ENCODE measurements at regions not wholly inside any gene's neighbourhood (a gene's known extent, or its start where the extent isn't known, plus 50 kb on each side); places are given as distances from the start of the nearest gene placed in this dataset.

DNA sequence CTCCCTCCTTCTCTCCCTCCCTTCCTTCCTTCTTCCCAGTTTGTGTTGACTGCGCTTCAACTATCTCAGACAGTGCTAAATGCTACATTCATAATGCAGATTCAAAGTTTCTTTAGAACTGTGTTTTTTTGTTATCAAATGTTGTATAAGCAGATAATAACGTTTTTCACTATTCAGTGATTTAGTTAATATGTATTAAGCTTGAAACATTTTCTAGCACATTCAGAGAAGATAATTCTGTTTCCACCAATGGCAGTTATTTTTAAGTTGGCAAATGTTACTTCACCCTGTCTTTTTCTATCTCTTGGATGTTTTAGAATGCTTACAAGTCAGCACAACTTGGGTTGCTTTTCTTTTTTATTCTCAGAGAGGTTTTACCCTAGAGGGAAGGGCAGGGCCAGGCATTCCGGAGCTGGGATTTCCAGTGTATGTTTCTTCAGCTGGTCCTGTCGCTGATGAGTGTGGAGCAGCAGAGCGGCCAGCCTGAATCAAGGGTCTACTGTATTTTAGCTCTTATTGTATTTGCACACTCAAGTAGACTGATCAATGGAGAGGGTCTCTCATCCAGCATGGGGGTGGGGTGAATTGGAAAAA, 162.3 kb upstream of the ARHGAP20 start:
- in situ Hi-C loops (cut with MboI; ENCODE audit: low pct_unique_long_range_greater_than_20kb, low sequenced_read_pairs, unreplicated experiment) = no loop called here
- DNase-seq (ENCODE audit: low spot score) = no peak
- TF ChIP-seq, protein P1, sequence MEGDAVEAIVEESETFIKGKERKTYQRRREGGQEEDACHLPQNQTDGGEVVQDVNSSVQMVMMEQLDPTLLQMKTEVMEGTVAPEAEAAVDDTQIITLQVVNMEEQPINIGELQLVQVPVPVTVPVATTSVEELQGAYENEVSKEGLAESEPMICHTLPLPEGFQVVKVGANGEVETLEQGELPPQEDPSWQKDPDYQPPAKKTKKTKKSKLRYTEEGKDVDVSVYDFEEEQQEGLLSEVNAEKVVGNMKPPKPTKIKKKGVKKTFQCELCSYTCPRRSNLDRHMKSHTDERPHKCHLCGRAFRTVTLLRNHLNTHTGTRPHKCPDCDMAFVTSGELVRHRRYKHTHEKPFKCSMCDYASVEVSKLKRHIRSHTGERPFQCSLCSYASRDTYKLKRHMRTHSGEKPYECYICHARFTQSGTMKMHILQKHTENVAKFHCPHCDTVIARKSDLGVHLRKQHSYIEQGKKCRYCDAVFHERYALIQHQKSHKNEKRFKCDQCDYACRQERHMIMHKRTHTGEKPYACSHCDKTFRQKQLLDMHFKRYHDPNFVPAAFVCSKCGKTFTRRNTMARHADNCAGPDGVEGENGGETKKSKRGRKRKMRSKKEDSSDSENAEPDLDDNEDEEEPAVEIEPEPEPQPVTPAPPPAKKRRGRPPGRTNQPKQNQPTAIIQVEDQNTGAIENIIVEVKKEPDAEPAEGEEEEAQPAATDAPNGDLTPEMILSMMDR (IDR thresholded peaks at IDR 0.05; ENCODE audit: extremely low read depth, insufficient read depth, missing control alignments) = no peak

DNA sequence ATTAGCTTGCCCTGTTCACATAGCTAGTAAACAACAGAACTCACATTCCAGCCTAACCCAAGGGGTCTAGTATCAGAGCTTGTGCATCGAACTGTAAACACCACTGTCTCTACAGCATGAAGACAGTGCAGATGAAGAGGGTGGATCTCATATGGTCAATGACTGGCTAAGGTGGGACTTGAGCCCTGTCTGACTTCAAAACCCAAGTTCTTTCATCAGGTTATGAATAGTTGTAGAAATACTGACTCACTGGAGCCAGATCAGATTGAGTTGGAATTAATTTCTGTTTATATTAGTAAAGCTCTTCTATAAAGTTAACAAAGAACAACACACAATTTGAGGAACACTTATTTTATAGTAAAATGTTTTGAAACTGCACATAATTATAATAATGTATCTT, 161.7 kb upstream of the ARHGAP20 start:
- TF ChIP-seq, protein P1 (IDR thresholded peaks at IDR 0.05; ENCODE audit: extremely low read depth, insufficient read depth, missing control alignments) = no peak
- DNase-seq (ENCODE audit: low spot score) = no peak
- in situ Hi-C loops (cut with MboI; ENCODE audit: low pct_unique_long_range_greater_than_20kb, low sequenced_read_pairs, unreplicated experiment) = no loop called here

DNA sequence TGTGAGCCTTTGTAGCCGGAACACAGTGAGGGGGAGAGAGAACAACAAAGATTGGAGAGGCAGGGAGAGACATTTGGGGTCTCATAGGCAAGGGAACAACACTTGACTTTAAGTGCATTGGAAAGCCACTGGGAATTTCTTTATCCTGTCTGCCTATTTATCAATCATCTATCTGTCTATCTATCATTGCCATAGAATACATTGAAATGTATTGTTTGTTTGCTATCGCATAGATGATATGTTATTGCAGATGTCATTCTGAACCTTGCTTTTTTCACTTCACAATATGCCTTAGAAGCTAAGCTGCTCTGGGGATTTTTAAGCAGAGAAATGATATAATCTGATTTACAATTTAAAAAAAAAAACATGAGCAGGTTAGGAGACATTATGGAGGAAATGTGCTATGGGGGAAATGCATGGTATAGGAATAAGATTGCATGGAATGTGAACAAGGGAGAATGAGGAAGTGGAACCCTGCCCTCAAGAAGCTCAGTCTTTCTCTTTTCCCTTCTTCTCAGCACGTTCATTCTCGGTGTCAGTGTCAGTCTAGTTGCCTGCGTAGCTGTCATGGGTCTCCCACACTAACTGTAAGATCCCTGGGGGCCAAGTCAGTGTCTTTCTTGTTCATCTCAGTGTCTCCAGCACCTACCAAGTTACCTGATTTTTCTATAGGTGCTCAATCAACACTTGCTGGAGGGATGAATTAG, 158.7 kb upstream of the ARHGAP20 start:
- no peak for DNase-seq (ENCODE audit: low spot score)
- in situ Hi-C loops (cut with MboI; ENCODE audit: low pct_unique_long_range_greater_than_20kb, low sequenced_read_pairs, unreplicated experiment) = no loop called here
- TF ChIP-seq, protein P1 (IDR thresholded peaks at IDR 0.05; ENCODE audit: extremely low read depth, insufficient read depth, missing control alignments) = no peak

DNA sequence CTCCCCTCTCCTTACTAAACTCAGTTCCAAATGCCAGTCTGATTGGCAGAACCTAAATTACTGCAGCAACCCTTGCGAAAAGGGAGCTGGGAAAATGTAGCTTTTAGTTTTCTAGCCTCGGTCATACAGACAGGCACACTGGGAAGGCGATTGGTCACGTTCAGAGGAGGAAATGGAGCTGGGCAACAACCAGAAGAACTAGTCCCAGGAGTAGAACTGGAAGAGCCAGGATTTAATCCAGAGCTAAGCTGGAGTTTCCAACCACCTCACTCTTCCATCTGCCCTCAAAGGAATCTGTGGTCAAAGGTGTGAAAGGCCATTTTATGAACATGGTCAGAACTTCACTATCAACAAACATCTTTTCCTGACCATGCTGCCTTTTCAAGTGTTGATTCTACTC, 155.7 kb upstream of the ARHGAP20 start:
- in situ Hi-C loops (cut with MboI; ENCODE audit: low pct_unique_long_range_greater_than_20kb, low sequenced_read_pairs, unreplicated experiment) = no loop called here
- no peak for DNase-seq (ENCODE audit: low spot score)
- TF ChIP-seq, protein P1 (IDR thresholded peaks at IDR 0.05; ENCODE audit: extremely low read depth, insufficient read depth, missing control alignments) = no peak

DNA sequence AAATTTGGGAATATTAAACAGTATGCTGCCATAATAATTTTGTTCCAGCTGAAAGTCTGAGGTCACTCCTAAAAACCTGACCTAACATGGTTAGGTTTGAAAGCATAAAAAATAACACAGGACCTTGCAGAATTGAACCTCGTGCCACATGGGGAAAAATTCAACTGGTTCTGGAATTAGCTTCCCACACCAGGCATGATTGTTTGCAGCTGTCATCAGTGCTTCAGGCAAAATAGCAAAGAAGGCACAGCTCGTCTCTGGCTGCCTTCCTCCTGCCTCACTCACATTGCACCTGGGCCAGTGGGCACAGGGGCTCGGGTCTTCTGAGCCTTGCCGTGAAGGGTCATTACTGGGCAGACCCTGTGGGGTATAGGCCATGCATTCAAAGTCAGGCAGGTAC, 153.8 kb upstream of the ARHGAP20 start:
- in situ Hi-C loops (cut with MboI; ENCODE audit: low pct_unique_long_range_greater_than_20kb, low sequenced_read_pairs, unreplicated experiment) = no loop called here
- no peak for DNase-seq (ENCODE audit: low spot score)
- TF ChIP-seq, protein P1 (IDR thresholded peaks at IDR 0.05; ENCODE audit: extremely low read depth, insufficient read depth, missing control alignments) = no peak

DNA sequence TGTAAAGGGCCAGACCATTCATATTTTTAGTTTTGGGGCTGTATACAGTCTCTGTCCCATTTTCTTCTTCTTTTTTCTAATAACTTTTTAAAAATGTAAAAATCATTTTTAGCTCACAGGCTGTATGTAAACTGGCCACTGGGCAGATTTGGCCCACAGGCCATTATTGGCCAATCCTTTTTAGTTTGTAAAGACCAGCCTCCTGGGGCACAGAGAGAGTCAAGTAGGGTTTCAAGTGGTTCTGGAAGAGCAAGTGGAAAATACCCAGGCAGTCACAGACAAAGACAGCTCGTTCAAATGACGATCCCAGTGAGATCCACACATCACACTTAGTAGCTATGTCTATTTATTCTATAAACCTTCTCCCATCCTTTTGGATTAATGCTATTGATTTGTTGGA, 150.2 kb upstream of the ARHGAP20 start:
- in situ Hi-C loops (cut with MboI; ENCODE audit: low pct_unique_long_range_greater_than_20kb, low sequenced_read_pairs, unreplicated experiment) = no loop called here
- DNase-seq (ENCODE audit: low spot score) = no peak
- TF ChIP-seq, protein P1 (IDR thresholded peaks at IDR 0.05; ENCODE audit: extremely low read depth, insufficient read depth, missing control alignments) = no peak
